Stimulated activated CD4-positive, alpha-beta T cell treated with anti-CD3 and anti-CD28 coated beads, Interleukin-15, amount 100 ng/mL, for 1 hour (primary cell): ENCODE measurements at regions not wholly inside any gene's neighbourhood (a gene's known extent, or its start where the extent isn't known, plus 50 kb on each side); places are given as distances from the start of the nearest gene placed in this dataset.

Experiments
- DNase-seq, 2 donors: peaks; one replicate each; pipeline ENCODE4 v3.0.0-alpha.2; 2020; ENCODE audit warnings: low read depth in 1 of 2, low spot score in 1 of 2

DNA sequence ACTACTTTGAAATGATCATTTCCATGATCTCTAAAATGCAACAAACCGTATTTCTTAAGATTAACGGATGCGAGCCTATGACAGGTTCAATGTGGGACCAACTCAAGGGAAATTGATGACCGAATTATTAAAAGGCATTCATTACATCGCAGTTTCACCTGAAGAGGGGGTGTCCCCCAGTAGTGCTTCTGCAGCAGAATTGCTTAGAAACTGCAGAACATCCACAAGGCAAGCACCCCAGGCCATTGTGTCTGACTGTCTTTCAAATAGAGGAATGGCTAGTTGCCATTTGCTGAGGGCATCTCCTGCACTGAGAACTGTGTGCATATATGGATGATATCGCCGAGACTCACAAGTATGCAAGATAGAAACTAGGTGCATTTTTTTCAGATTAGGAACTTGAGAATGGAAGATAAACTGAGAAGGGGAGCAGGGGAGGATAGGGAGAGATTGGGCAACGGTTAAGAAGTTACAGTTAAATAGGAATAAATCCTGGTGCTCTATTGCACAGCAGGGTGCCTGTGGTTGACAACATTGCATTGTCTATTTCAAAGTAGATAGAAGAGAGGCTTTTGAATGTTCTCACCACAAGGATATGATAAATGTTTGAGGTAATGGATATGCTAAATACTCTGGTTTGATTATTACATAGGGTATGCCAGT, 234.3 kb upstream of the PLEKHG7 start:
- DNase-seq: no peak

DNA sequence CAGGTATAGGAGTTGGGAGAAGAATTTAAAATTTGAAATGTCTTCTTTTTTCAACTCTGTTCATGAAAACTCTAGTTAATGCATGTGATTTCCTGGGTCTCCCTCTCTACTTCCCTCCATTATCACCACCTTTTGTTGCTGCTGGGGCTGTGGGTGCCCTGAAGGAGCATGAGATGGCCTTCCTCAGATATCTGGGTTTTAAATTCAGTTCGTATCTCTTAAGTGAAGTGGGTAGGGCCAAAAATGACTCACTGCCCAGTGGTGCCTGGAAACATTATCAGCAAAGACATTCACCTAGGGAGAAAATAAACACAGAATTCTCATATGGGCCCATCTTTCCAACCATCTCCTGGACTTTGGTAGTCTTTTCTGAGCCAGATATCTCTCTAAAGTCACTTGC, 234.9 kb upstream of the PLEKHG7 start:
- no peak for DNase-seq

DNA sequence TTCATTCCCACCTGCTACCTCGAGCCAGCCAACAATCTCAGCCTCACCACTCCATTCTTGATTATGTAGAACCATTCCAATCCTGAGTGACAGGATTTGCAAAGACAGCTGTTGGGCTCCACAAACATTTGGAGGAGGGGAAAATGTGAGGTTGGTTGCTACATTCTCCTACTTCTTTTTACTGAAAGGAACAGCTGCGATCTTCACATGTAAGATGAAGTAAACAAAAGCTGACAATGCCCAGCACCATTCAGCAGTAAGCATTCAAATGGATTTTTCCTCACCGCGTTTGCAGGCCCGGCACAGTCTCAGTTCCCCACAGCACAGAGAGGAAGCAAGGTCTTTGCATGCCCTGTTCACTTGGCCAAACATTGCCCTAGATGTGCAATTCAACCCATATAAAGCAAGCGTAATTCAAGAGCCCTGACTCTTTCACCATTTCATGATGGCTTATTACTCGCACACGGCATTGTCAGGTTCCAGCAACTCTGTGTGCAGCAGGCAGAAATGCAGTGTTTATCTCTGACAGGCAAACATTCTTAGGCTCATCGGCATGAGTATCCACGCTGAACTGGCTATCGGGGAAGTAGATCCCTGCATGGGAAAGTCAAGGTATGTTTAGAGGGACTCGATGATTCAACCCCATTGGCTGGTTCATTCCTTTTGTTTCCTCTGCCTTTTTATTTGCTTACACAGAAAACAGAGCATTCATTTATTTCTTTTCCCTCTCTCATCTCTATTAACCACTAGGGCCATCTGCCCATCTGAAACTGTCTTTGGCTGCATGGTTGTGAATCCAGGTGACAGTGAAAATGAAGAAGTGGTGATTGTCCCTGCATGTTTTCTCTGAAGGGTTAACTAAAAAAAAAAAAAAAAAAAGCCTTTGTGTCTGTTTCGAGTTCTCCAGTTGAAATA, 236.1 kb upstream of the PLEKHG7 start:
- no peak for DNase-seq

GRCh38 chr12:92465786-92466295, 236.9 kb upstream of the PLEKHG7 start:
- no peak for DNase-seq

- no peak for DNase-seq
Measured at GRCh38 chr12:92464911-92465310, 237.9 kb upstream of the PLEKHG7 start.

DNA sequence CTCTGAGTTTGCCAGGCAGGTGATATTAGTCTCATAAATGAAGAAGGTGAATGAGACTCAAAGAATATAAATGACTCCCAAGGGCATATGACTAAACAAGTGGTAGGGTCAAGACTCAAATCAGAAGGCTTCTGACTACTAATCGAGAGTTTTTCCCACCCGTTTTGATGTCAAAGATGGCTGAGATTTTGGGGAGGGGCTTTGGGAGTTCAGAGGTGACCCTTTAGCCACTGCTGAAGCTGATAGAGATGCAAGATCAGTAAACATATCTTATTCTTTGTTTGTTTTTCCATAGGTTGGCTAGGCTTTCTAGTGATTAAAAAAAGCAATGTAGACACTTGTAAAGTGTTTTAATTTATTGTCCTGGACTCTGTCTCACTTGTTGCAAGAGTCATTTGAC, 239.6 kb upstream of the PLEKHG7 start:
- DNase-seq: no peak

DNA sequence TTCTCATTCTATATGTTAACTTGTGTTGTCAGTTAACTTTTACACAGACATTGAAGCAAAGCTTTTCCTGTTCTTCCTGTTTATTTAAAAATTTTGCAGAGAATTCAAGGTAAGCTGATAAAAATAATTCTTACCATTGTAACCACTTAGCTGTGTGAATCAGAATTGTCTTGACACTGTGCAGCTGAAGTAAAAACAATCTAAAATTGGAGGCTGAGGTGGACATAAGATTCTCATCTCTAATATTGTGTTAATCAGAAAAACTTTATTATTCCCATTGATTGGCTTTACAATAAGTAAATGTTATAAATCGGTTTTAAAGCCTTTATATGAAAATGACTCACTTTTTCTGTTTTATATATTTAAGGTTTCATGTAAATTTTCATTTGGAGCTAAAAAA, 240.3 kb upstream of the PLEKHG7 start:
- no peak for DNase-seq

- no peak for DNase-seq
Measured at GRCh38 chr12:92462049-92462448, 240.7 kb upstream of the PLEKHG7 start.

GRCh38 chr12:92459850-92460249, 242.9 kb upstream of the PLEKHG7 start:
- no peak for DNase-seq

- no peak for DNase-seq
Measured at GRCh38 chr12:92458996-92459395, 243.8 kb upstream of the PLEKHG7 start.

DNA sequence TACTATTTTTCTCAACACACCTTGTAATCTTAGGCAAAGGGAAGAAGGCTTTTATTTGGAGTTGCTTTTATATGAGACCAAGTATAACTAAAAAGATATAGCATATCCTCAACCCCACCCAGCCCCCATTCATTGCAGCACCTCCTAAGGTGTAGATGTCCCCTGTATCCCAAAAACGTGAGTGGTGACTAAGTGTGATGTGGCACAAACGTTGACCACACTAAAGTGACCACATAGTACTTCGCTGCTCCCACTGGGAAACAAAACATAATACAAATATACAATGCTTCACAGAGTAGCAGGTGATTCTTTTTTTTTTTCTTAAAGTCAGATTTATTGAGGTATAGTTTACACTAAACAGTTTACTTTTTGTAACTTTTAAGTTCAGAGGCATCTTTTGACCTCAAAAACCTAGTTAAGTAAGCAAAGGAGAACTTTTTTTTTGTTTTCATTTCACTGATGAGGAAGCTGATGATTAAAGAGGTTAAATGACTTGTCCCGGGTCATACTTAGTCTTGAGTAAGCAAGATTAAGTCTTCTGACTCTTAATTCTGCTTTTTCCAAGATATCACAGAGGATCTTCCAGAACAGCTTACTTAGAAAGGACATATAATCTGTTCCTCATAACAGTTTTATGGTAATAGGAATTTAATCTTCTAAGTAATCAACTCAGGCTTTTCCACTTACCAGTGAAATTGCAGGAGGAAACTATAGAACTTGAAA, 245.2 kb upstream of the PLEKHG7 start:
- DNase-seq: no peak

GRCh38 chr12:92452763-92453162, 250.0 kb upstream of the PLEKHG7 start:
- DNase-seq: no peak

DNA sequence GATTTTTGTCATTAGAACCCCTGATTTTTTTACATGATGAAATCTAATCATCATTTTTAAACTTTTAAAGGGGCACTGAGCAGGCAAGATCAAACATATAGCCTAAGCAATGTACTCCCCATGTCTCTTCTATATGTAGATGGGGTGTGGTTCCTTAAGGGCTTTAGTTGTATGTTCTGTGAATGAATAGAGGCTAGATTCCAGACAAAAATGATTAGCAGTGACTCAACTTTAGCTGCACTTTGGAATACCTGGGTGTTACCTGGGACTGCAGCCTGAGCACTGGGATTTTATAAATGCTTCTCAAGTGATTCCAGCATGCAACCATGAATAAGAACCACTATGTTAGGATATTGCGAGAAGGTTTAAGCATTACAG, 256.7 kb upstream of the PLEKHG7 start:
- no peak for DNase-seq

DNA sequence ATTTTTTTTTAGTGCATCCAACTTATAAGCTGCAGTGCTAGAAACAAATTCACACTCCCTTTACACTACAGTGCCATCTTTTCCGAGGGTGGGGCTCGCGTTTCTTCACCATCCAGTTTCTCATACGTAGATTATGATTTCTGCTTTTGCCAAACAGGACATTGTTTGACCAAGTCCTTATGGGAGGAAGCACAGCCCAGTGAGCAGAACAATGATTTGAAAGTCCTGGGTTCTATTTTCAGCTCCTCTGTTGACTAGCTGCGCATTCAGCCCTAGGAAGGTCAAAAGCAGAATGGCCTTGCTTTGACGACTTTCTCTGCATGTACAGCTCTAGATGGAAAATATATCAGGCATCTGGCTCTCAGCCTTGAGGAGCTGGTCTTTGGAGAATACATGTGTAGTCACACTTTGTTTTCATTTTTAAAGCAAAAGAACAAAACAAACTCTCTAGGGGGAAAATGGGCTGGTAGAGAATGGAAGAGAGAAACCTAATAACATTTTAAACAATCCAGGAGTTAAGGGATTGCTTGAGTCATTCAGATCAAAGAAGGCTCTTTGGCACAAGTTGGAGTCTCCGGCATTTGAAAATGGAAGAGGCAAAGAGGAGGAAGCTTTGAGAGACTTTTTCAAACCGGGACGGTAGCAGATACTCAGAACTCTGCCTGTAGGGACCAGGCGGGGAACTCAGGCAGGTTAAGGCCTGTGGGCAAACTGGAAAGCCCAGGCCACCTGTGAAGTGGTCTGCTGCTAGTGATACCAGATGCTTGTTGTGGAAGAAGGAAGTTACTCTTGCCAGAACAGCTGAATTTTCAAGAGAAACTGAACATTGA, 257.3 kb upstream of the PLEKHG7 start:
- no peak for DNase-seq

DNA sequence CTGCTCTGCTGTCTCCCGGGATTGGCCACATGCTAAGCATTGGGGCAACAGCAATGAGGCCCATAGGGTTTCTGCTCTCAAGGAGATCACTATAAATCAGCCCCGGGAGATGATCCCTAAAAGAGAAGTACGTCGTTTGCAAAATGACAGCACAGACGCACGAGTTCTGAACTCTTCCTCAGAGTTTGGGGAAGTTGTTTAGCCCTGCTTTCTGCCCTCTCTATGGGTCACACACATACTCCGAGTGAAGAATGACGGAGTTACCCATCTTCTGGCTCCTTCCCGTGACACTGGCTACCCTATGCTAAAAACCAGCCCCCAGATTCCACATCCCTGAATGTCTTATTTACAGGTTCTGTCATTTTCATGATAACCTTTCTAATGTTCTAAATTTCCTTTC, 258.0 kb upstream of the PLEKHG7 start:
- no peak for DNase-seq

DNA sequence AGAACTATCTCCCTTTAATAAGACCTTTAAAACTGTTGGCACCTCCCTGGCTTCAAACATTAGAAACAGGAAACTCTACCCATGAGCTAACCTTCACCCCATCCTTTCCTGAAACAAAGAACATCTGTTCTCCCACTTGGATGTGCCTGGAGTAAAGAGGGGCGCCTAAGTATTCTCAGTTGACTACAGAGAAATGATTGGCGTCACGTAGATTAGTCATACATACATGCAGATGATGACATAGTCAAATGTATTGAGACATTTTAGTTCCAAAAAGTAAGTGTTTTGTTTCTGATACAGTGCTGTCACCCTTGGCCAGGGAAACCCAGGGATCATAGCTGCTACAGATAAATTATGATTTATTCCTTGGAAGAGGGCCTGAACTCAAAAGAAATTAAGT, 260.0 kb upstream of the PLEKHG7 start:
- no peak for DNase-seq

DNA sequence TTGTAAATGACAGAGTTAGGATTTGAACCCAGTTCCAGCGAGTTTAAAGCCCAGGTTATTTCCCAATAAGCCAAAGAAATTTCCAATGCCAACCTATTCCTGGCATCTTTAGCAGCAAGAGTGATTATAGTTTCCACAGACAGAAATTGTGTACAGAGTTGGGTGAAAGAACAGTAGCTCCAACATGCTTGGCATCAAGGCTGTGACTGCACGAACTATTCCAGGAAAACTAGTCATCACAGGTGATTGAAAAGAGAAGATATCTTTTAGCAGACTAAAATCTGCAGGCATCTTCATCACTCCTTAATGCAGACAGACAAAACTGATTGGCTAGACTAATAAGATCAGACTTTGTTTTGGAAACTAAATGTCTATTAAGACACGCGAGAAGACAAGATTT, 262.7 kb upstream of the PLEKHG7 start:
- no peak for DNase-seq

GRCh38 chr12:92439420-92439805, 263.4 kb upstream of the PLEKHG7 start:
- no peak for DNase-seq

DNA sequence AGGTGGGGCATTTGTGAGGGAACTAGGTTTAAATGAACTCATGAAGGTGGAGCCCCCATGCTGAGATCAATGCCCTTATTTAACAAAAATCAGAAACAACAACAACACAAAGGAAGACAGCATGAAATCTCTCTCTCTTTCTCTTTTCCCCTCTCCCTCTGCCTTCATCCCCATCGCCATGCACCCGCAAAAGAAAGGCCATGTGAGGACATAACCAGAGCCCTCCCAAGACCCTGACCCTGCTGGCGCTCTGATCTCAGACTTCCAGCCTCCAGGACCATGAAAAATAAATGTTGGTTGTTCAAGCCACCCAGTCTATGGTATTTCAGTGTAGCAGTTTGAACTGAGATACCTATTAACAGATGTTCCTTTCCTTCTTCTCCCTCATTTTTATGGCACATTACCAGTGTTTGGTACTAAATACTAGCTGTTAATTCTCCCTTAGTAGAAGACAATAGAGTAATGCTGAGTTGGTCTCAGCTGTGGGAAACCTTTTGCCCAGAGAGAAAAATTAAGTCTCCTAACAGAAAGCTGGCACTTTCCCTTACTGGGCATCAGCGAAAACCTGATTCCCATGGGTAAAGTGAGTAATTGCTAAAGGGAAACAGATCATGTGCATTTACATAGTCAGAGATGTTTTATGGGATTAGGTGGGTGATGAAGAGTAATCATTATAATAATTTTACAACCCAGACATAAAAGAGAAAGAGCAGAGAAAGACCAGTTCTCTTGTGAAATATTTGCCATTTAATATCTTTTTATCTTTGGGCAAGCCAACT, 264.0 kb upstream of the PLEKHG7 start:
- no peak for DNase-seq

GRCh38 chr12:92437452-92437851, 265.3 kb upstream of the PLEKHG7 start:
- DNase-seq: no peak
